ENCODE measurements at regions not wholly inside any gene's neighbourhood (a gene's known extent, or its start where the extent isn't known, plus 50 kb on each side); places are given as distances from the start of the nearest gene placed in this dataset.

DNA sequence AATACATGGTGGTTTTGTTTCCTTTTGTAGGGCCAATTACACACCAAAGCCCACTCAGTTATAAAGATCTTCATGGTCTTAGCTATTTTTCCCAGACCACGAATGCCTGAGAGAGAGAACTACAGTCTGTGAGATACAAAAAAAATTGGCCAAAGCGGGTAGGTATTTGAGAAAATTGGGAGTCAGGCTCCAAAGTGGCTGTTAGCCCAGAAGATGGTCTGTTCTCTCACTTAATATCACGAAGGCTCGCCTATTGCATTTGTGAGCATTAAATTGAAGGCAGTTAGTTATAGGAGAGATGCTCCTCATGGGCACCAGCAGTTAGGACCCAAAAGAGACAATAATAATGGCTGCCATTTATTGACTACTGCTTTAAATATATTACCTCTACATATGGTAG is 342.7 kb downstream of the PLPP3 start:
- ChIA-PET CTCF (ENCODE audit: low intra/inter-chr PET ratio, low total read pairs) (no interaction called here), POLR2A (interaction anchor here (0.8 kb wide), 1 partner anchor 95 kb away, joined by 3 read pairs; no protein-coding TSS in a partner anchor)
- no peak overlapping the region for H2AFZ ChIP-seq (ENCODE audit: low read length)
- peaks cover 4% of the 10 kb centered on the region for H3K9me3 ChIP-seq (ENCODE audit: low read length)
- no peak for DNase-seq (ENCODE audit: low spot score)
- TF ChIP-seq TIGD3 (CRISPR knock-in tag; IDR thresholded peaks at IDR 0.05; ENCODE audit: borderline replicate concordance) (no peak), RFXAP (CRISPR knock-in tag; IDR thresholded peaks at IDR 0.05; ENCODE audit: borderline replicate concordance) (no peak), YEATS4 (CRISPR knock-in tag; IDR thresholded peaks at IDR 0.05; ENCODE audit: borderline replicate concordance) (no peak), EP300 (IDR thresholded peaks at IDR 0.05; ENCODE audit: low read depth in 2 of 2, low read length in 2 of 2) (no peak), EP300 (CRISPR knock-in tag; IDR thresholded peaks at IDR 0.05; ENCODE audit: borderline replicate concordance) (no peak), HNRNPK (IDR thresholded peaks at IDR 0.05; ENCODE audit: low read depth, low read length, poor library complexity, severe bottlenecking) (no peak), ZNF772 (CRISPR knock-in tag; IDR thresholded peaks at IDR 0.05) (no peak), IRF2 (CRISPR knock-in tag; IDR thresholded peaks at IDR 0.05) (no peak), ZNF607 (CRISPR knock-in tag; IDR thresholded peaks at IDR 0.05; ENCODE audit: borderline replicate concordance) (no peak), FOXK2 (IDR thresholded peaks at IDR 0.05) (no peak), ZNF776 (CRISPR knock-in tag; IDR thresholded peaks at IDR 0.05) (no peak), GTF2F1 (IDR thresholded peaks at IDR 0.05; ENCODE audit: low read length) (no peak), PHF21A (CRISPR knock-in tag; IDR thresholded peaks at IDR 0.05) (no peak), ZFP1 (CRISPR knock-in tag; IDR thresholded peaks at IDR 0.05) (no peak), TARDBP (CRISPR knock-in tag; IDR thresholded peaks at IDR 0.05) (no peak), ZNF563 (CRISPR knock-in tag; IDR thresholded peaks at IDR 0.05) (no peak), POLR2AphosphoS2 (IDR thresholded peaks at IDR 0.05; ENCODE audit: low read depth, low read length) (no peak), FLYWCH1 (CRISPR knock-in tag; IDR thresholded peaks at IDR 0.05) (no peak), ZNF775 (CRISPR knock-in tag; IDR thresholded peaks at IDR 0.05; ENCODE audit: borderline replicate concordance) (no peak)
- TF ChIP-seq, protein P1, sequence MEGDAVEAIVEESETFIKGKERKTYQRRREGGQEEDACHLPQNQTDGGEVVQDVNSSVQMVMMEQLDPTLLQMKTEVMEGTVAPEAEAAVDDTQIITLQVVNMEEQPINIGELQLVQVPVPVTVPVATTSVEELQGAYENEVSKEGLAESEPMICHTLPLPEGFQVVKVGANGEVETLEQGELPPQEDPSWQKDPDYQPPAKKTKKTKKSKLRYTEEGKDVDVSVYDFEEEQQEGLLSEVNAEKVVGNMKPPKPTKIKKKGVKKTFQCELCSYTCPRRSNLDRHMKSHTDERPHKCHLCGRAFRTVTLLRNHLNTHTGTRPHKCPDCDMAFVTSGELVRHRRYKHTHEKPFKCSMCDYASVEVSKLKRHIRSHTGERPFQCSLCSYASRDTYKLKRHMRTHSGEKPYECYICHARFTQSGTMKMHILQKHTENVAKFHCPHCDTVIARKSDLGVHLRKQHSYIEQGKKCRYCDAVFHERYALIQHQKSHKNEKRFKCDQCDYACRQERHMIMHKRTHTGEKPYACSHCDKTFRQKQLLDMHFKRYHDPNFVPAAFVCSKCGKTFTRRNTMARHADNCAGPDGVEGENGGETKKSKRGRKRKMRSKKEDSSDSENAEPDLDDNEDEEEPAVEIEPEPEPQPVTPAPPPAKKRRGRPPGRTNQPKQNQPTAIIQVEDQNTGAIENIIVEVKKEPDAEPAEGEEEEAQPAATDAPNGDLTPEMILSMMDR (CRISPR knock-in tag; IDR thresholded peaks at IDR 0.05): no peak
- no TSS peak for BruUV-seq (replicated peaks)
- no peak overlapping the region for H3K9ac ChIP-seq (ENCODE audit: insufficient read depth, low read depth, low read length)
- intact Hi-C loops (cut with micrococcal nuclease; ENCODE audit: unreplicated experiment) (loop anchor here (2.0 to 5.0 kb wide), 3 partner anchors 176 to 342 kb away; partner anchors contain the start of gene PLPP3), in situ Hi-C loops (cut with HindIII; ENCODE audit: extremely low pct_ligation_motif_present, low pct_unique_long_range_greater_than_20kb) (loop anchor here (10.0 kb wide), 1 partner anchor 348 kb away; no protein-coding TSS in a partner anchor)
- no peak overlapping the region for H3K4me2 ChIP-seq (ENCODE audit: low read depth, low read length)
- WGBS (ENCODE audit: low lambda C conversion rate): 80% methylated on average over 4 of the region's 4 CpGs
- H4K20me1 ChIP-seq (ENCODE audit: insufficient read depth, low read length): no peaks in the 10 kb centered on the region
- no peaks in the 10 kb centered on the region for H3K36me3 ChIP-seq (replicated peaks in 1 of 2; ENCODE audit: control insufficient read depth in 1 of 2, insufficient read depth in 2 of 2, low read length in 2 of 2)
- no peak overlapping the region for H3K27ac ChIP-seq (ENCODE audit: extremely low read length, insufficient read depth, low read length)
- no peak for FAIRE-seq
- ATAC-seq: no peak
- H3K79me2 ChIP-seq (ENCODE audit: insufficient read depth, low read length): no peaks in the 10 kb centered on the region
- H3K27me3 ChIP-seq (ENCODE audit: control insufficient read depth in 1 of 2, insufficient read depth in 2 of 2, low read length in 2 of 2): no peaks in the 10 kb centered on the region
- no peak overlapping the region for H3K4me3 ChIP-seq (replicated peaks in 1 of 3; ENCODE audit: insufficient read depth in 1 of 3, low read depth in 2 of 3, low read length in 3 of 3)
- peaks cover 19% of the 10 kb centered on the region for H3K4me1 ChIP-seq (ENCODE audit: insufficient read depth, low read length)
